Activated CD8-positive, alpha-beta memory T cell treated with anti-CD3 and anti-CD28 coated beads for 1 hour (primary cell): ENCODE measurements at regions not wholly inside any gene's neighbourhood (a gene's known extent, or its start where the extent isn't known, plus 50 kb on each side); places are given as distances from the start of the nearest gene placed in this dataset.
"Not testable (repeated sequence)": the region's sequence is repeated elsewhere in the genome, so short reads cannot be mapped to it uniquely, and the experiment has no call there.

Source experiments
- DNase-seq, 2 donors: peaks; one replicate each; pipeline ENCODE4 v3.0.0-alpha.2; 2020; ENCODE audit warnings: low read depth in 1 of 2; ENCODE audit errors: extremely low read depth in 1 of 2

DNA sequence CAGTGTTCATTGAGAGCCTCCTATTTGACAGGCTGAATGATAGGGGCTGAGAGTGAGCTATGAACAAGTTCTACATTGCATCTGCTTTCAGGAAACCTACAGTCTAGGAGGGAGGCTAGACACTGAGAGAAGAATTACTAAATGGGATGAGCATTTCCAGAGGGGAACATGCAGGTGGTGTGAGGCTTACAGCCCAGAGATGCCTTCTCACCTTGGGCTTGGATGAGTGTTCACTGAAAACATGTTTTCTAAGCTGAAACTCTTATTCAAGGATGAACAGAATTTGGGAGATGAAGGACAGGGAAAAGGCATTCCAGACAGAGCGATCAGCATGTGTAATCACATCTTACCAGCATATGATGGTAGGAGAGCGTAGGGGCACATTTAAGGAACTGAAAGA lies 177.5 kb upstream of the E2F8 start:
- no peak for DNase-seq

DNA sequence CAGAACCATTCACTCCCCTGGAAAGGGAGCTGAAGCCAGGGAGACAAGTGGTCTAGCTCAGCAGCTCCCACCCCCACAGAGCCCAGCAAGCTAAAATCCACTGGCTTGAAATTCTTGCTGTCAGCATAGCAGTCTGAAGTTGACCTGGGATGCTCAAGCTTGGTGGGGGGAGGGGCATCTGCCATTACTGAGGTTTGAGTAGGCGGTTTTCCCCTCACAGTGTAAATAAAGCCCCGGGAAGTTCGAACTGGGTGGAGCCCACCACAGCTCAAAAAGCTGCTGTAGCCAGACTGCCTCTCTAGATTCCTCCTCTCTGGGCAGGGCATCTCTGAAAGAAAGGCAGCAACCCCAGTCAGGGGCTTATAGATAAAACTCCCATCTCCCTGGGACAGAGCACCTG lies 171.3 kb upstream of the E2F8 start:
- not testable (repeated sequence) for DNase-seq

- DNase-seq = no peak
Measured at GRCh38 chr11:19410032-19410431, 169.3 kb upstream of the E2F8 start.

DNA sequence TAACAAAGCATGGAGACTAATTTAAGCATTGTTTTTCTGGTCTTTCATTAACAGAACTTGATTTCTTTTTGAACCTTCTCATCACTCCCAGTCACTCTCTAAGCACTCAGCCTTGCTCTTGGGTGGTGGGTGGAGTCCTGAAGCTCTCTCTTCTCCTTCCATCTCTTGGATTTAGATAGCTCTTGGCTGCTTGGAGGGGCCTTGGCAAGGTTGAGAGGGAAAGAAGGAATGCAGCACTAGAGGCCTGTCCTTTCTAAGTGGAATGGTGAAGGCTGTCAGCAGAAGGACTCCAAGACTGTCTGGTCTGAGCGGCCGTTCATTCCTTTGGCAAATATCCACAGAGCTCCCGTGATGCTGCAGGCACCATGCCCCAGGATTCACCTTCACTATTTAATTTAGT lies 168.6 kb upstream of the E2F8 start:
- DNase-seq = no peak

DNA sequence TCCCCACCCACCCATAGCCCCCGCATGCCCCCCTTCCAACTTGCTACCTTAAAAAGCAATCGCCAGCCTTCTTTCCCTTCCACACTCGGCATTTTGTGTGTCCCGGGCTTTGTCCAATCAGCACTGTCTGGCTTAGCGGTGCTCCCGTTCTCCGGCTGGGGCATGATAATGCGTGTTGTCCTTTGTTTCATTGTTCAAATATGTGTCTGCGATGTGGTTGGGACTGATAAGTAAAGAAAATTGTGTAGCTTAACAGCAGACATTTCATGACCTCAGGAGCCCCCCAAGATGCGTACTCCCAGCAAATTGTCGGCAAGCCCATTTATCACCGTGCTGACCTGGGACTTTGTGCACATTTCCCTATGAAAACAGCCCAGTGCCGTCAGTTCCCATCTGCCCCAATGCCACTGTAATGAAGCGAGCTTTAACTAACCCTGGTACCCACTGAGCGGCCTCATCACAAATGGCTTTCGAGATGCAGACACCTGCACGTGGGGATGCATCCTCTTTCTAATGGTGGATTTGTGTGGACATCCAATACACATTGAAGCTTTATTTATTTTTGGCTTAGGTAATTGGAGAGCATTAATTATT lies 167.0 kb upstream of the E2F8 start:
- no peak for DNase-seq

DNA sequence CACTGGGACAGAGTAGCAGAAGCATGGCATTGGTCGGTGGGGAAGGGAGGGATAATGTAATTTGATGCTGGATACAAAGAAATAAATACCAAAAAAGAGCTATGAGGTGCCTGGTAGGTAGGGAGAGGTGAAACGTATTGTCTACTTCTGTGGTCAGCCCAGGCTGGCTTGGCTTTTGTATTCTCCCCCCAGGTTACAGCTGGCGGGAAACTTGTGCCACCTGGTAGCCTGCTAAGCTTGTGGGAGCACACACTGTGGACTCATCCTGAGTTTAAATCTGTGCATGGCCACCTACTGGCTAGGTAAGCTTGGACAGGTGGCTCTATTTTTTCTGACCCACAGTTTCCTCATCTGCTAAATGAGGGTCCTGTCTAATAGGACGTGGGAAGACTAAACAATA lies 165.2 kb upstream of the E2F8 start:
- DNase-seq = no peak

DNA sequence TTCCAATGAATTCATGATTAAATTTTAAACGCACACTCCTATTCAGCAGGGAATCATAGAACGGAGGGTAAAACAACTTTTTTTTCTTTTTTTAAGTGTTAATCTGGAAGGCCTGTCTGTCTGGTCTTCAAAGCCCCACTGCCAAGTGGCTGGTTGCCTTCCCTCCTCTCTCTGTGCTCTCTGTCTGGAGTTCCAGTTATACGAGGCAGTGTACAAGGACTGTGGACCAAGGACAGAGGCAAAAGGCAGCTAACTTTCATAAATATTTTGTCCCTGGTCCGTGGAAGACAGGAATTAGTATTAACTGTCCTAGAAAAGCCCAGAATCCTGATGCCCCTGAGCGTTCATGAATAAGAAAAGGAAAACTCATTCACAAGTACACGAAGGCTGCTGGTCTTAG lies 164.0 kb upstream of the E2F8 start:
- no peak for DNase-seq

DNA sequence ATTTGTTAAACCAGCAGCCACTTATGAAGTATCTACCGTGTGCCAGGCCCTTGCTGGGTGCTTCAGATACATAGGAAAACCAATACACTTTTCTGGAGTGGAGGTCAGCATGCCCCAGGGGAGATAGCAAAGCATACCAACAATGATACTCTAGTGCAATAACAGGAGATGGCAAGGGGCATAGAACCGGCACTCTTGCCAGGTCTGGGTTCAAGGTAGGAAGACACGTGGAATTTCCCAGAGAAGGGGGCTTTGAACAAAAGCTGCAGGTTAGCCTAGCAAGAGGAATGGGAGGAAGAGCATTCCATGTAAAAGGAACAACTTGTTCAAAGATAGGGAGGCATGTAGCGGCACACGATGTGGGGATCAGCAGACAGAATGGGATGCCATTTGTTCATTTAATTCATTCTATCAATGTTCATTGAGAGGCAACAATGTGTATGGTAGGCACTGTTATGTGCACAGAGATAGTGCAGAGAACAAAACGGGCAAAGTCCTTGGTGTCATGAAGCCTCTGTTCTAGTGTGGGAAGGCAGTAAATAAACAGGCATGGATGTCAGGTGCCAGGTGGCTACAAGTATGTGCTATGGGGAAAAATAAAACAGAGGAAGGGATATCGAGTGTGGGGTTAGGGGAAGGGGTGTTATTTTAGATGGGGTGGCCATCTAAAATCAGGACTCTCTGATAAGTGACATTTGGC lies 162.6 kb upstream of the E2F8 start:
- DNase-seq = no peak

- no peak for DNase-seq
Measured at GRCh38 chr11:19400296-19400695, 159.6 kb upstream of the E2F8 start.

- no peak for DNase-seq
Measured at GRCh38 chr11:19398772-19399527, 158.2 kb upstream of the E2F8 start.

DNA sequence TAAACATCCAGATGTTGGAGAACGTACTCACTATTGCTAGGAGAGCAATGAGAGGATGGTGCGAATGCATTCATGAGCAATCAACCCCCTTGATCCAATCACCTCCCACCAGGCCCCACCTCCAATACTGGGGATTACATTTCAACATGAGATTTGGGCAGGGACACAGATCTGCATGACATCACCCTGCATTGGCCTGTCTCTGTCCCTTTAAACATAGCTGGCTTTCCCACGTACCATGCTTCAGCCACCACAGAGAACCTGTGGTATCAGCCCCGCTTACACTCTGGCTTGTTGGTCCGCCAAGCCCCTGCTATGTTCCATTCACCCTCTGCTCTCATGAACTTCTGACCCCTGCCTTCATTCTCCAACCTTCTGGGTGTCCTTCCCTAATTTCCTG lies 157.5 kb upstream of the E2F8 start:
- DNase-seq = no peak

DNA sequence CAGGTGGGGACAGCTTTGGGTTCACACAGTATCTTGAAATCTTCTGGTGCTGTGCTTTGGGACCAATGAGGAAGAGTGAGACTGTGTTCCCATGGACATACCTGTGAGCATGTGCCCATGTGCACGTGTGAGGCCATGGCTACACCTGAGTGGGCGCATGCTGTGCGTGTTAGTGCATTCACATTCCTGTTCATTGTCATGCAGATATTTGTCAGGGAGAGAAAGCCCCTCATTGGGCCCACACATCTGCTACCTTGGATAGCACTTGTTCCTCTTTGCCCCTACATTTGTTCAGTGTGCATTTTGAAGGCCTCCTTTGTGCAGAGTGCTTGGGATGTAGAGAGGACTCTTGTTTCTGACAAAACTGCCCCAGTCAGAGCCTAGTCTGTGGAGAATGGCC lies 154.3 kb upstream of the E2F8 start:
- DNase-seq = no peak

DNA sequence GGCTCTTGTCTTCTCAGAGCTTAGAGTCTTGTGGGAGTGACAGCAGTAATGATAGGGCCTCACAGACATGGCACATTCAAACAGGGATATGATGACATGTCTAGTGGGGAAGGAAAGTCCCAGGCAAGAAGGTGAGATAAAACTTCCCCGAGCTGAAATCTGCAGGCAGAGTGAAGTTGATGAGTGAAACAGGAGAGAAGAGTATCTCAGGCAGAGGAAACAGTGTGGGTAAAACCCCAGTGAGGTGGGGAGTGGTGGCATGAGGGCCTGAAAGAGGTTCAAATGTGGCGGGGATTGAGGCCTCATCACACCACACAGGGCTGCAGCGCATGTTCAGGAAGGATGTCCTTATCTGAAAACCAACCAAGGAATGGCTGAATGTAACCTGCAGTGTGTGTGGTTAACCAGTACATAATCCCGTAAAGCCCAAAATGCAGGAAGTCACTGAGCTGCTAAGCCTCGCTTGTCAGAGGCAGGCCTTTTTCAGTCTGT lies 153.8 kb upstream of the E2F8 start:
- no peak for DNase-seq

GRCh38 chr11:19393941-19394340 lies 153.2 kb upstream of the E2F8 start:
- DNase-seq = no peak

GRCh38 chr11:19392847-19393518 lies 152.2 kb upstream of the E2F8 start:
- no peak for DNase-seq

DNA sequence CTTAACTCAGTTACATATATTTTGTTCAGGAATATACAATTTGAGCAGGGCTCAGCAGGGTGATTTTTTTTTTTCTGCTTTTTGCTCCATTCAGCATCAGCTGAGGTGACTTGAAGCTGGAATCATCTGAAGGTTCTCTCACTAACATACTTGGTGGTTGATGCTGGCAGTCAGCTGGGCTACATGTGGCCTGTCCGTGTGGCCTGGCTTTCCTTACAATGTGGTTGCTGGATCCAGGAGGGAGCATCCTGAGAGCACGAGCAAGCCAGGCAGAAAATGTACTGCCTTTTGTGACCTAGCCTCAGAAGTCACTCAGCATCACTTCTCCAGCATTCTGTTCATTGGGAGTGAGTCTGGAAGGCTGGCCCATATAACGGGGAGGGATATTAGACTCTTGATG lies 151.6 kb upstream of the E2F8 start:
- DNase-seq = no peak

DNA sequence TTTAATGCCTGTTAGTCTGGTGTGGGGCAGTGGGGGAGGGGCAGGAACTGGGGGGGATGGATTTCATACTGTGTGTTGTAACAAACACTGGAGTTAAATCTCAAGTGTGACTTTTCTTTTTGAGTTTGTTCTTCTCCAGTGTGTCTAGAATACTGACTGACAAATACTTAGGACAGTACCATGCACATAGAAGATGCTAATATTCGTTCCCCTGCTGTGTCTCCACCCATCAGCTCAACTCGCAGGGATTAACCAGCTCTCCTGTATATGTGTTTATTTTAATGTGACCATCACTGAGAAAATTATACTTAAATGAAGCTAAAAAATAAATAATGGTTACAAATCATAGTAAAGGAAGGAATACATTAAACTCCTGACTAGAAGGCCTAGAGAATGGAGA lies 150.9 kb upstream of the E2F8 start:
- DNase-seq = no peak

- DNase-seq = no peak
Measured at GRCh38 chr11:19391026-19391425, 150.3 kb upstream of the E2F8 start.

GRCh38 chr11:19389787-19390303 lies 149.1 kb upstream of the E2F8 start:
- DNase-seq = no peak

DNA sequence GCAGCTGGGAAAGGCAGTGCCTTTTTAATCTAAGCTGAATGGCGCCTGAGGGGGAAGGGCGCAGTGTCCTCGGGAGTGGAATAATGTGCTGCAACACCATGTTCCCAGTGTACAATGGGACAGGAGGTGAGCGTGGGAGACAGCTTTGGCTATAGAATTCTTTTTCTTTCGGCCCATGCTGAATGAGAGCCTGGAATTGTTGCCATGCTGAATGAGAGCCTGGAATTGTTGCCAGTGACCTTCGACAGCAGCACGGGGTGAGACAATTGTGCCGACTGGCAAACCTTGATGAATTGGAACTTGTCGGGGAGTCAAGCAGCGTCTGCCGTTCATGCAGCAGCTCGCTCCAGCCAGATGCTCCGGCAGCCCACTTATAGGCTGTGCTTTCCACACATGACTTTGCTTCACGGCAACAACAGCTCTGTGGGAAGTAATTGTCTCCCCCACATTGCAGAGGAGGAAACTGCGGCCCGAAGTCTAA lies 141.4 kb upstream of the E2F8 start:
- DNase-seq = no peak

DNA sequence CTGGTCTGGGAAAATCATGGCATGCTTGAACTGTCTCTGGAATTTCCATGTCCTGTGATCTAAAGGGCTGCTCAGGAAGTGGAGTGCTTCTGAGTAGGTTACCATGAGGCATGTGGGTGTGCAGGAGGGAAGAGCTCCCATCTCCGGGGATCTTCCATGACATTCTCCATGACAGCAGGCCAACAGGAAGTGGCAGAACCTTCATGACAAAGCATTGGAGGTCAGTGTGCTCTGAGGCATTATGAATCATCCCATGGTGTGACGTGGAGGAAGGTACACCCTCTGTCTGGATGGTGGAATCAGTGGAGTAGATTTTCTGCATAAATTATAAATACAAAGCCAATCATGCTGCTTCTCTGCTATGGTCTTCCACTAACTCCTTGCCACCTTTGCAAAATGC lies 139.6 kb upstream of the E2F8 start:
- DNase-seq = no peak
